ENCODE measurements at regions not wholly inside any gene's neighbourhood (a gene's known extent, or its start where the extent isn't known, plus 50 kb on each side); places are given as distances from the start of the nearest gene placed in this dataset.
"Not testable (repeated sequence)": the region's sequence is repeated elsewhere in the genome, so short reads cannot be mapped to it uniquely, and the experiment has no call there.

GRCh38 chr7:115191526-115191925, 269.6 kb downstream of the MDFIC start:
- no peaks in the 10 kb centered on the region for H3K27me3 Mint-ChIP-seq

GRCh38 chr7:115183431-115184057, 261.6 kb downstream of the MDFIC start:
- no peak for TF ChIP-seq CTCF (IDR thresholded peaks at IDR 0.05; ENCODE audit: unreplicated experiment)
- Mint-ChIP-seq H3K27ac (no peak overlapping the region), H3K4me3 (ENCODE audit: low read depth) (no peak overlapping the region), H3K36me3 (ENCODE audit: insufficient read depth) (no peaks in the 10 kb centered on the region), H3K9me3 (ENCODE audit: low read depth) (no peaks in the 10 kb centered on the region), H3K4me1 (ENCODE audit: low read depth) (no peaks in the 10 kb centered on the region), H3K27me3 (no peaks in the 10 kb centered on the region)
- DNase-seq (ENCODE audit: low spot score, unreplicated experiment), result no peak

More at GRCh38 chr7:115191526-115191925, 269.6 kb downstream of the MDFIC start:
- TF ChIP-seq CTCF (IDR thresholded peaks at IDR 0.05; ENCODE audit: unreplicated experiment), result no peak
- H3K4me1 Mint-ChIP-seq (ENCODE audit: low read depth), result no peaks in the 10 kb centered on the region
- H3K27ac Mint-ChIP-seq, result no peak overlapping the region
- H3K36me3 Mint-ChIP-seq (ENCODE audit: insufficient read depth), result no peaks in the 10 kb centered on the region
- H3K4me3 Mint-ChIP-seq (ENCODE audit: low read depth), result no peak overlapping the region
- DNase-seq (ENCODE audit: low spot score, unreplicated experiment), result no peak
- H3K9me3 Mint-ChIP-seq (ENCODE audit: low read depth), result no peaks in the 10 kb centered on the region

- H3K4me3 Mint-ChIP-seq (ENCODE audit: low read depth), result no peak overlapping the region
- no peak overlapping the region for H3K27ac Mint-ChIP-seq
- no peaks in the 10 kb centered on the region for H3K27me3 Mint-ChIP-seq
- no peaks in the 10 kb centered on the region for H3K4me1 Mint-ChIP-seq (ENCODE audit: low read depth)
- no peak for DNase-seq (ENCODE audit: low spot score, unreplicated experiment)
- no peak for TF ChIP-seq CTCF (IDR thresholded peaks at IDR 0.05; ENCODE audit: unreplicated experiment)
- no peaks in the 10 kb centered on the region for H3K36me3 Mint-ChIP-seq (ENCODE audit: insufficient read depth)
- H3K9me3 Mint-ChIP-seq (ENCODE audit: low read depth), result peaks cover 2% of the 10 kb centered on the region
These were observed 256.9 kb downstream of the MDFIC start for GRCh38 chr7:115178835-115179234.

- Mint-ChIP-seq H3K4me3 (ENCODE audit: low read depth) (no peak overlapping the region), H3K27ac (no peak overlapping the region), H3K27me3 (no peaks in the 10 kb centered on the region), H3K4me1 (ENCODE audit: low read depth) (no peaks in the 10 kb centered on the region), H3K36me3 (ENCODE audit: insufficient read depth) (no peaks in the 10 kb centered on the region), H3K9me3 (ENCODE audit: low read depth) (peaks cover 6% of the 10 kb centered on the region)
- no peak for TF ChIP-seq CTCF (IDR thresholded peaks at IDR 0.05; ENCODE audit: unreplicated experiment)
- DNase-seq (ENCODE audit: low spot score, unreplicated experiment), result no peak
These were observed 255.9 kb downstream of the MDFIC start for GRCh38 chr7:115177823-115178222.

- no peak overlapping the region for H3K27ac Mint-ChIP-seq
These were observed 255.2 kb downstream of the MDFIC start for GRCh38 chr7:115177103-115177502.

GRCh38 chr7:115172397-115172796, 250.5 kb downstream of the MDFIC start:
- H3K27ac Mint-ChIP-seq; H3K9me3 Mint-ChIP-seq (ENCODE audit: low read depth); DNase-seq (ENCODE audit: low spot score, unreplicated experiment); H3K36me3 Mint-ChIP-seq (ENCODE audit: insufficient read depth); H3K4me3 Mint-ChIP-seq (ENCODE audit: low read depth); H3K4me1 Mint-ChIP-seq (ENCODE audit: low read depth); H3K27me3 Mint-ChIP-seq: not testable (repeated sequence)

More at GRCh38 chr7:115177103-115177502, 255.2 kb downstream of the MDFIC start:
- Mint-ChIP-seq H3K27me3 (no peaks in the 10 kb centered on the region), H3K36me3 (ENCODE audit: insufficient read depth) (no peaks in the 10 kb centered on the region), H3K4me1 (ENCODE audit: low read depth) (no peaks in the 10 kb centered on the region), H3K4me3 (ENCODE audit: low read depth) (no peak overlapping the region), H3K9me3 (ENCODE audit: low read depth) (peaks cover 9% of the 10 kb centered on the region)
- no peak for TF ChIP-seq CTCF (IDR thresholded peaks at IDR 0.05; ENCODE audit: unreplicated experiment)
- no peak for DNase-seq (ENCODE audit: low spot score, unreplicated experiment)
